ENCODE measurements at regions not wholly inside any gene's neighbourhood (a gene's known extent, or its start where the extent isn't known, plus 50 kb on each side); places are given as distances from the start of the nearest gene placed in this dataset.

- H2AFZ ChIP-seq (ENCODE audit: low read length) = peak overlapping the region; percentile 84
These were observed 62.6 kb downstream of the SMUG1 start for GRCh38 chr12:54126029-54126695.

GRCh38 chr12:54126696-54127537 is 61.9 kb downstream of the SMUG1 start:
- Histone ChIP-seq H3K27ac (ENCODE audit: low read depth, low read length) (peak overlapping the region; percentile 12), H2AFZ (ENCODE audit: low read length) (peak overlapping the region; percentile 84), H4K20me1 (ENCODE audit: insufficient read depth, low read length) (peaks cover 4% of the 10 kb centered on the region), H3K36me3 (ENCODE audit: insufficient read depth, low read length) (peaks cover 8% of the 10 kb centered on the region), H3K79me2 (ENCODE audit: insufficient read depth, low read length) (peaks cover 17% of the 10 kb centered on the region), H3K4me2 (ENCODE audit: insufficient read depth, low read length) (peak overlapping the region; percentile 81), H3K9me3 (ENCODE audit: low read depth, low read length) (no peaks in the 10 kb centered on the region), H3K4me1 (ENCODE audit: insufficient read depth, low read length) (peaks cover 8% of the 10 kb centered on the region), H3K27me3 (ENCODE audit: insufficient read depth, low read length) (no peaks in the 10 kb centered on the region), H3K4me3 (ENCODE audit: insufficient read depth, low read length) (peak overlapping the region; percentile 77)
- DNase-seq (ENCODE audit: insufficient read length, low spot score, missing footprints) = peak; percentile 96
- TF ChIP-seq CTCF (IDR thresholded peaks at IDR 0.05; ENCODE audit: extremely low read depth, low read depth, low read length) = no peak

More at GRCh38 chr12:54126029-54126695, 62.6 kb downstream of the SMUG1 start:
- H4K20me1 ChIP-seq (ENCODE audit: insufficient read depth, low read length) = peaks cover 4% of the 10 kb centered on the region
- DNase-seq (ENCODE audit: insufficient read length, low spot score, missing footprints) = peak; percentile 90
- H3K4me1 ChIP-seq (ENCODE audit: insufficient read depth, low read length) = peaks cover 8% of the 10 kb centered on the region
- TF ChIP-seq CTCF (IDR thresholded peaks at IDR 0.05; ENCODE audit: extremely low read depth, low read depth, low read length) = no peak
- peak overlapping the region; percentile 81 for H3K4me2 ChIP-seq (ENCODE audit: insufficient read depth, low read length)
- H3K9me3 ChIP-seq (ENCODE audit: low read depth, low read length) = no peaks in the 10 kb centered on the region
- peak overlapping the region; percentile 12 for H3K27ac ChIP-seq (ENCODE audit: low read depth, low read length)
- H3K4me3 ChIP-seq (ENCODE audit: insufficient read depth, low read length) = peak overlapping the region; percentile 77
- H3K79me2 ChIP-seq (ENCODE audit: insufficient read depth, low read length) = peaks cover 17% of the 10 kb centered on the region
- H3K27me3 ChIP-seq (ENCODE audit: insufficient read depth, low read length) = no peaks in the 10 kb centered on the region
- H3K36me3 ChIP-seq (ENCODE audit: insufficient read depth, low read length) = peaks cover 8% of the 10 kb centered on the region

GRCh38 chr12:54127538-54128259 is 61.1 kb downstream of the SMUG1 start:
- Histone ChIP-seq H3K36me3 (ENCODE audit: insufficient read depth, low read length) (peaks cover 15% of the 10 kb centered on the region), H3K27me3 (ENCODE audit: insufficient read depth, low read length) (no peaks in the 10 kb centered on the region), H3K9me3 (ENCODE audit: low read depth, low read length) (no peaks in the 10 kb centered on the region), H2AFZ (ENCODE audit: low read length) (peak overlapping the region; percentile 56), H4K20me1 (ENCODE audit: insufficient read depth, low read length) (peaks cover 4% of the 10 kb centered on the region), H3K27ac (ENCODE audit: low read depth, low read length) (no peak overlapping the region), H3K4me1 (ENCODE audit: insufficient read depth, low read length) (peaks cover 8% of the 10 kb centered on the region), H3K4me3 (ENCODE audit: insufficient read depth, low read length) (peak overlapping the region; percentile 77), H3K79me2 (ENCODE audit: insufficient read depth, low read length) (peaks cover 17% of the 10 kb centered on the region), H3K4me2 (ENCODE audit: insufficient read depth, low read length) (peak overlapping the region; percentile 81)
- DNase-seq (ENCODE audit: insufficient read length, low spot score, missing footprints) = peak; percentile 79
- no peak for TF ChIP-seq CTCF (IDR thresholded peaks at IDR 0.05; ENCODE audit: extremely low read depth, low read depth, low read length)
